HG03565 (cell line): ENCODE measurements at regions not wholly inside any gene's neighbourhood (a gene's known extent, or its start where the extent isn't known, plus 50 kb on each side); places are given as distances from the start of the nearest gene placed in this dataset.

Experiments used
- ATAC-seq: cut with Tn5 transposase; IDR thresholded peaks from one replicate; pipeline ENCODE4 v1.9.1; 2021; ENCODE audit warnings: mild to moderate bottlenecking, moderate library complexity; ENCODE audit not compliant: unreplicated experiment

DNA sequence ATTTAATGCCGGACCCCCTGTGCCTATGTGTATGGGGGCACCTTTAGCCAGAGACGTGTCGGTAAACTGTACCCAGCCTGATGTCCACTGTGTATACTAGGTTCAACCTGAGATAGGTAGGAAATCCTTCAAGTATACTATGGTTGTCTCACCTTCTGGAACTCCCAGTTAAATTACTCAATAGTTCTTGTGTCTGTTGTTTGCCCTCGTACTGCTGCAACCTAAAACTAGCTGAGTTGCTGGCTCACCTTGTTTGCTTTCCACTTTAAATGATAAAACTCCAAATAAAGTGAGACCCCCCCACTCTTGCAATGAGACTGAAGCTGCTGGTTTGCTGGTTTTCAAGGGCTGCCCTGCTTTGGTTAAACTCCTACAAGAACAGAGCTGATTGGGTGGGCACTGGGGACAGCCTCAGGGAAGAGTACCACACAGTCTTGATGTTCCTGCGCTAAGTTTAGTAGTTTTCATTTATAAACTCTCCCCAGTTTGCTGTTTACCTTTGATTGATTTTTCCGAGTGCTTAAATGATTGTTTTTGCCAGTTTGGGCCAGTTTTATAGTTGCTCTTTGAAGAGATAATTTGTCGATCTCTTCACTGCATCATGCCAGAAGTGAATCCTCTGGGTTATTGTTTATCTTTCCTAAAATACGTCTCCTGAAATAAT, 1281.8 kb upstream of the MAP3K7 start:
- no peak for ATAC-seq

DNA sequence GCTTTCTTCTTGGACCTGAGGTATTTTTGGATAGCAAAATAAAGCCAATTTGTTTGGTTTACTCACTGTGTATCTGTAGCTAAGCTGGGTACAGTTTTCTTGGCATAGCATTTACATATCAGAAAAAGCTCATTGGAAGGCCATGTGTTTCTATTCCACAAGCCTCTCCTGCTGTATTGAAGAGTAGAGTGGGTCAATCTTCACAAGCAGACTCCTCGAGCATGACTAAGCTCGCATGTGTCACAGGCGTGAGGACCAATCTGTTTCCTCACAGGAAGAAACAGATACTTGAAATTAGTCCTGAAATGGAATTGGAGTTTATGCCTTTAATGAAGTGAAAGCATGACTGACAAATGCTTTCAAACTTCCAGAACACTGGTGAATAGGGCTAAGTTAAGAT, 1279.0 kb upstream of the MAP3K7 start:
- ATAC-seq = no peak

GRCh38 chr6:91864911-91865310, 1278.0 kb upstream of the MAP3K7 start:
- no peak for ATAC-seq

GRCh38 chr6:91860541-91861335, 1273.9 kb upstream of the MAP3K7 start:
- ATAC-seq = no peak

DNA sequence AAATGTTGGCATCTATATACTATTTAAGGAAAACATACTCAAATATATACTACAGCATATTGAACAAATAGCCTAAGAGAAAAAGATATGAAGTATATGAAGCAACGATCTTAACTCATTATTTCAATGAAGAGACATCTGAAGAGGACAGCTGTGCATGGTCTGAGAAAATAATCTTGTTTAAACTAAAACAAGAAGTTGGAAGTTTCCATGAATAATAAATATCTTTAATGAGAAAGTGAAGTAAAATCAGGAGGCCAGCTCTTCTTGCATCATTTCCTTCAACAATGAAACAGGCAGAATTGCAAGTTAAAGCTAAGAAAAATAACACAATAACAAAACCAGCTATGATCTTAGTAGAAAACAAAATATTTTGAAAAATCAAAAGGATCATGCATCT, 1265.4 kb upstream of the MAP3K7 start:
- no peak for ATAC-seq

- ATAC-seq = no peak
Measured at GRCh38 chr6:91834813-91835212, 1247.9 kb upstream of the MAP3K7 start.

DNA sequence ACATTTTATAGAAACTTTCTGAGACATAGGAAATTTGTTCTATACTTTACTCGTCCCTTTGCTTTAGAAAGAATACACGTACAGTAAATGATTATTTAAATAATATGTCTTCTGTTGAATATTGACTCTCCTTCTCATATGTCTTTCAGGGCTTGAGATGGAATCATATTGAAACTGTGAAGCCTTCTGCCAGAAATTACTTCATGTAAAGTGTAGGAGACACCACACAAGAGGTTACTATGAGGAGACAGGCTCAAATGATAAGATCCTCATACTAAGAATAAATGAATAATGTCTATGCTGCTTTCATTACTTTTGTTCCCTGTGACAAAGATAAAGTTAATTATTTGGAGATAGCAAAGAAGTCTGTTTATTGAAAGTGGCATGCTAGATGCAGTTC, 1240.3 kb upstream of the MAP3K7 start:
- no peak for ATAC-seq

DNA sequence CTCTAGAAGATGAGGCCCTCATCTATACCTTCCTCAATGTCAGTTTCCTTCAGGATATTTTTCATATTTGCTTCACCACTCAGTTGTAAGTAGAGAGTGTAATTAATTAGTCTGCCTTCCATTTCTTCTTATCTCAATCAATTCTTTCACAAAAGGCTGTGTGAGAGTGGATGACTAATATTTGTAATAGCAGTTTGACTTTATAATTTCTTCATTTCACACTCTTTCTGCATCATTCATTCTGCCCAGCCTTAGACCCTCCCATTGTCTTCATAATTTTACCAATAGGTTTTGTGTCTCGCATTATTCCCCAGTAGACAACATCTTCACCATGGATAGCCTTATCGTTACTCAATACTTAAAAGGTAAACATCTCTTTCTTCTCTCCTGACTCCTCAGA, 1239.3 kb upstream of the MAP3K7 start:
- no peak for ATAC-seq

DNA sequence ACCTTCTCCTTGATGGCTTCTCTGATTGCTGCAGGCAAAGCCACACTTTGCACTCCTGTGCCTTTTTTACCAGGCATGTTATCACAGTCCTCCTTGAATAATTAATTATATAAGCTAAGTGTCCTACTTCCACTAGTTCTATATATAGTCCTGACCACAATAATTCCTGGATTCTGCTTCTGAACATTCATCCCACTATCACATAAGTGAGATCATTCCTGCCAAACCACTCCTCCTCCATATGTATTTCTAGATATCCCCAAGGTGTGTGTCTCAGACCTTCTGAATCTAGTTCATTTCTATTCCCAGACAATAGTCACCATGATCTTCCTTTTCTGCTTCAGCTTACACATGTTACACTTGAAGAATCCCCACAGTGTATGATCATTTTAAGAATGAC, 1237.5 kb upstream of the MAP3K7 start:
- ATAC-seq = no peak

DNA sequence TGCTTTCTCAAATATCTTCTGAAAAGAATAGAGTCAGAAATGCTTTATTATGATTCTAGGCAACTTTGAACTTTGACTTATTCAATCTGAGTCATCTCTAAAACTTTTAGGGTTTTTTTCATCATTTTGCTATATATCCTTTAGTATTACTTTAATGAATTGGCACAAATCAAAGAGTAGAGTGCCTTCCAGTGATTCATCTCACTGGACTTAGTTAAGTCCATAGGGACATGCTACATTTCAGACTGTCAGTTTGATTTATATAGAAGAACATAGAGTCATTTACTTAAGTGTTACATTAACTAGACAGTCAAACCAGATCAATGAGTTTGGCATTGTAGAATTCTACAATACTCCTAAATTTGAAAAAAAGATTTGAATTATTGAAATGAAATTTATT, 1235.7 kb upstream of the MAP3K7 start:
- ATAC-seq = no peak

DNA sequence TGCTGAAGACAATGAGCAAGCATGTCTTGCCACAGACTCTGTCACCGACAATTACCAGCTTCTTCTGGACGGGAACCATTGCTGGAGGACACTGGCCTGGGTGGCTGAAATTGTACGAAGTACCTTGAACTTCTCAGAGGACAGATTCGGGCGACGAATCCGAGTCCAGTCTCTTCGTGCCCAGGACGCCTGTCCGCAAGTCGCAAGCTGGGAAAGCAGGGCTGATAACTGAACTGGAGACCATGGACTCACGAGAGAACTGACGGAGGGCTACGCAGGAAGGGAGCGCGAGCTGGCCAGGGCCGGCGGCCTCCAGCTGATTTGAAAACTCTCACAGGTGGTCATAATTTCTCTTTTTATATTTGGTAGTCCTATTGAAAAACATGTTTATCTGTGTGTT, 1229.5 kb upstream of the MAP3K7 start:
- ATAC-seq = no peak

DNA sequence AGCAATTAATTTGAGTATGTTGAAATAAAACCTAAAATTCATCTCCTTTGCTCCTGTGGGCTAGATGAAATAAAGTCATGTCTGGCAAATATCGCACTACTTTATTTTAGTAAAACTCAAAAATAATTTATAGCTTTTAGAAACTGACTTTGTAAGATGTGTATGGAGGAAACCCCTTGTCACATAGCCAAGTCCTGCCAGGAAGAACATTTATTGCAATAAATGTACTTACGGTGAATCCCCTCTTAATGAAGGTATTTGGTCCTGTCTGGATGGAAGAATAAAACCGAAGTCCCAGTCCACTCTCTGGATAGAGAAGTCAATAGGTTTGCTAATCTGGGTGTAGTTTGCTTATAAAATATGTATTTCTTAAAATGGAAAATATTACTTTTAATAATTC, 1226.8 kb upstream of the MAP3K7 start:
- no peak for ATAC-seq

GRCh38 chr6:91812596-91813274, 1225.9 kb upstream of the MAP3K7 start:
- no peak for ATAC-seq

GRCh38 chr6:91804981-91805380, 1218.1 kb upstream of the MAP3K7 start:
- ATAC-seq = no peak

GRCh38 chr6:91802431-91802830, 1215.6 kb upstream of the MAP3K7 start:
- ATAC-seq = no peak

GRCh38 chr6:91796603-91797002, 1209.7 kb upstream of the MAP3K7 start:
- no peak for ATAC-seq

DNA sequence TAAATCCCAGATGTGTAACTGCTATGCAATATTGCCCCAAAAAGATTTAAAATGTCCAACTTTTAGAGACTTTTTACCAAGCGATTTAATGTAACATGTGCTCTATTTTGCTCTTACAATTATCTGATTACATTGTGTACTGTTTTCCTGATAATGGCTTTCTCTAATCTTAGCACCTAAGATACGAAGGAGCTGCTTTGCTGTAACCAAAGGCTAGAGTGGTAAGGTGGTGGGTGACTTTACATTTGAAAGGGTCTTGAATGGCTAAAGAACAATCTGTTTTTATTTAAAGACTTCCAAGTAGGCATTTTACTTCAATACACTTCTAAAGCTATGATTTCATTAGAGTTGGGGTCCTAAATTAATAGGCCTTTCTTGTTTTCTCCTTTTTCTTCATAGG, 1201.6 kb upstream of the MAP3K7 start:
- no peak for ATAC-seq

DNA sequence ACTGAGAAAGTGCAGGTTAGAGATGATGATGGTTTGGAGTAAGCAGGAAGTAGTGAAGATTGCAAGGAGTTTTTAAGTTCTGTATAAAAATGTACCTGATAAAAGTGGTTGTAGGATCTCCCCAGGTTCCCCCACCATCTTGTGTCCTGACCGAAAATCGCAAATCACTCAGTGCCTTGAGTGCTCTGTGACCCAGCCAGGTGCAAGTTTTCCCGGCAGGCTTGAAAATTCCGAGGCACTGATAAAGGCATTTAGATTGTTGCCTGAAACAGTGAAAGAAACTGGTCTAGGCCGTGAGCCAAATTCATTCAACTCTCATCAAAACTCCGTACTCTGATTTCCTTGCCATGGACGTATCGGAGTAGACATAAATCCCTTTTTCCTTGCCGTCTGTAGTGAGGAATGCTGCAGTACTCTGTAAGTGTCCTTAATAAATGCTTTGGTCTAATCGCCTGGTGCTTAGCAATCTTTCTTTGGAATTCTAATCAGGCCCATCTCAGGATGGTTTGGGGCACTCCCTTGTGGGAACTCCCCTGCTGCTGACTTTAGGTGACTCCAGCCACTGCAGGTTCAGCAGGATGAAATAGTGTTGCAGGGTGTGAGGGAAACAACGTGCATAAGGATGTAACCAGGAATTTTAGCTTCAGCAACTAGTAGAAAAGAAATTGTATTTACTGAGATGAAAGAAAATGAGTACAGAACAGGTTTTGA, 1199.8 kb upstream of the MAP3K7 start:
- ATAC-seq = no peak

DNA sequence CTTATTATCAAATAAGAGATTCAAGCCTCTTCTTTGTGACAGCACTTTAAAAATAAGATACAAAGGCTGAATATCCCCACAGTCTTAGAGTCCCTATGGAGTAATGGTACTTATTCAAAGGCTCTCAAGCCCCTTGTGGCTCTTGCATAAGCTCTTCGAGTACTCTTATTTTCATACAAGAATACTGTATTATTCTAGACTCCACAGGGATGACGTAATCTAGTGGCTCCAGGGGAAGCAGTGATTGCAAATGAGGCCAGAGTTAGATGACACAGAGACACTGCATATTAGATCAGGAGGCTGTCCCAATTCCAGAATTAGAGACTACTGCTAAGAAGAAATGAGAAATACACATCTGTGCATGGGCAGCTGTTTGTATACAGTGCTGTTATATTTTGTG, 1195.9 kb upstream of the MAP3K7 start:
- no peak for ATAC-seq

DNA sequence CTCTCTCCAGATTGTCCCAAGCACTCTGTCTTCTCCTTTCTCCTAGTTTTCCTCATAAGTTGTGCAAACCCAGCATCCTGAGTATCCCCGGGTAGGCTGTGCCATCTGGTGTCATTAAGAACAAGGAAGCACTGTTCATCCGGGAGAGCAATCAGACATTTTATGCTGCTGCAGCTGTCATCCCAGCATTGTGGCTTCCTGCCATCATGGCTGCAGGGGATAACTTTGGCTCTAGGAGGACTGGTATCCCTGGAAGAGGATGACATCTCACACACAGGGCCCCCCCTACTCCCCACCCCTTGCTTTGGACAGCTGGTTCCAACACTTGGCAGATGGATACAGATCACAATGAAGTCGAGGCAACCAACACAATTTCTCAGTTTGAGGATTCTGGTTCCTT, 1195.1 kb upstream of the MAP3K7 start:
- ATAC-seq = no peak

GRCh38 chr6:91780270-91780669, 1193.4 kb upstream of the MAP3K7 start:
- ATAC-seq = no peak
